H1 (cell line): ENCODE measurements at regions not wholly inside any gene's neighbourhood (a gene's known extent, or its start where the extent isn't known, plus 50 kb on each side); places are given as distances from the start of the nearest gene placed in this dataset.

Experiments
- BRCA1 ChIP-seq: IDR thresholded peaks from 2 replicates; pipeline ENCODE4 v1.6.1; 2012; ENCODE audit warnings: low read depth, low read length, improper control_type of control experiment
- CHD1 ChIP-seq: IDR thresholded peaks from 2 replicates; pipeline ENCODE4 v1.6.1; 2012; ENCODE audit warnings: low read depth, low read length, improper control_type of control experiment
- CTCF ChIP-seq, 3 experiments: IDR thresholded peaks; 1 replicate in 2 of 3; 2 replicates in 1 of 3; pipeline versions ENCODE4 v1.5.1 to v1.6.1; 2011; ENCODE audit warnings: low read length in 3 of 3, mild to moderate bottlenecking in 3 of 3, inconsistent platforms in 2 of 3, low read depth in 1 of 3, moderate library complexity in 1 of 3; ENCODE audit not compliant: insufficient read depth in 1 of 3; ENCODE audit errors: control extremely low read depth in 1 of 3
- EGR1 ChIP-seq: IDR thresholded peaks from 2 replicates; pipeline ENCODE4 v1.6.1; 2011; ENCODE audit warnings: low read depth, low read length, borderline replicate concordance
- EZH2 ChIP-seq: fragments of 200-600 bp; sonication (generic); IDR thresholded peaks from 2 replicates; pipeline ENCODE4 v1.7.1; 2012; ENCODE audit warnings: low read depth, mild to moderate bottlenecking, moderate library complexity, low read length, inconsistent platforms; ENCODE audit not compliant: severe bottlenecking
- HDAC2 ChIP-seq, 2 experiments: fragments of 300-600 bp in 1 of 2; sonication (generic) in 1 of 2; IDR thresholded peaks; 2 replicates each; pipeline ENCODE4 v1.6.1; 2011 to 2012; ENCODE audit warnings: low read depth in 2 of 2, low read length in 2 of 2, mild to moderate bottlenecking in 2 of 2, moderate library complexity in 2 of 2, borderline replicate concordance in 1 of 2, inconsistent platforms in 1 of 2
- NRF1 ChIP-seq: IDR thresholded peaks from 2 replicates; pipeline ENCODE4 v1.6.1; 2011; ENCODE audit warnings: mild to moderate bottlenecking, low read depth, low read length, improper control_type of control experiment
- POLR2AphosphoS5 ChIP-seq: IDR thresholded peaks from 2 replicates; pipeline ENCODE4 v1.6.1; 2011; ENCODE audit warnings: low read depth, low read length
- RBBP5 ChIP-seq: IDR thresholded peaks from 2 replicates; pipeline ENCODE4 v1.7.1; 2012; ENCODE audit warnings: low read depth, mild to moderate bottlenecking, inconsistent platforms, low read length, moderate library complexity, borderline replicate concordance
- SAP30 ChIP-seq: fragments of 300-600 bp; sonication (generic); IDR thresholded peaks from 2 replicates; pipeline ENCODE4 v1.7.1; 2012; ENCODE audit warnings: low read length, moderate library complexity, mild to moderate bottlenecking, inconsistent platforms; ENCODE audit not compliant: insufficient read depth, insufficient replicate concordance
- TAF7 ChIP-seq: optimal IDR thresholded peaks from 2 replicates; pipeline ENCODE3; 2011; ENCODE audit warnings: low read depth, mild to moderate bottlenecking, inconsistent platforms, low read length, moderate library complexity, borderline replicate concordance
- TBP ChIP-seq: IDR thresholded peaks from 2 replicates; pipeline ENCODE4 v1.6.1; 2011; ENCODE audit warnings: low read depth, low read length, improper control_type of control experiment

DNA sequence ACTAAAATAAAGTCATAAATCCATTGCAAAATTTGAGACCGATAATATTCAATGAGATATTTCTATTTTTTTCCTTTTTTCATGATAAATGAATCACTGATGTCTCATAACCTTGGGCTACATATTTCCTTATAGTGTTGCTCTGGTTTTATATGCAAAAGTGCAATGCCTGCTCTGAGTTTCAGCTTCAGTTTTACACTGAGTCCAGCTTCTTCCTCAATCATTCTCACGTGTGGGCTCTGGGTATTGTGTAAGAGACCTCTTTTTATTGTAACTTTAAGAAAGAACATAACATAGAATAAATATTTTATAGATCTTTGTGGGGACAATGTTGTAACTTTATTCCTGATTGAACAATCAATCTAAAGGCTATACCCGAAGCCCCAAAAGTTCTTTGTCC, 280.2 kb upstream of the EDNRB start:
- TF ChIP-seq CTCF (IDR thresholded peaks at IDR 0.05; ENCODE audit: control extremely low read depth in 1 of 3, insufficient read depth in 1 of 3, low read depth in 1 of 3, low read length in 3 of 3) (no peak), BRCA1 (no peak), TBP (no peak), EZH2 (no peak), SAP30 (no peak), HDAC2 (IDR thresholded peaks at IDR 0.05; ENCODE audit: borderline replicate concordance in 1 of 2, low read depth in 2 of 2, low read length in 2 of 2) (no peak), POLR2AphosphoS5 (no peak), TAF7 (no peak), CHD1 (no peak), EGR1 (no peak), NRF1 (no peak), RBBP5 (no peak)
